NCI-H1417 (cell line): ENCODE measurements at regions not wholly inside any gene's neighbourhood (a gene's known extent, or its start where the extent isn't known, plus 50 kb on each side); places are given as distances from the start of the nearest gene placed in this dataset.
"Not testable (repeated sequence)": the region's sequence is repeated elsewhere in the genome, so short reads cannot be mapped to it uniquely, and the experiment has no call there.

Experiments
- DNase-seq, 3 experiments: peaks; one replicate each; lab custom pipeline; 2025; lab: John Stamatoyannopoulos, UW

DNA sequence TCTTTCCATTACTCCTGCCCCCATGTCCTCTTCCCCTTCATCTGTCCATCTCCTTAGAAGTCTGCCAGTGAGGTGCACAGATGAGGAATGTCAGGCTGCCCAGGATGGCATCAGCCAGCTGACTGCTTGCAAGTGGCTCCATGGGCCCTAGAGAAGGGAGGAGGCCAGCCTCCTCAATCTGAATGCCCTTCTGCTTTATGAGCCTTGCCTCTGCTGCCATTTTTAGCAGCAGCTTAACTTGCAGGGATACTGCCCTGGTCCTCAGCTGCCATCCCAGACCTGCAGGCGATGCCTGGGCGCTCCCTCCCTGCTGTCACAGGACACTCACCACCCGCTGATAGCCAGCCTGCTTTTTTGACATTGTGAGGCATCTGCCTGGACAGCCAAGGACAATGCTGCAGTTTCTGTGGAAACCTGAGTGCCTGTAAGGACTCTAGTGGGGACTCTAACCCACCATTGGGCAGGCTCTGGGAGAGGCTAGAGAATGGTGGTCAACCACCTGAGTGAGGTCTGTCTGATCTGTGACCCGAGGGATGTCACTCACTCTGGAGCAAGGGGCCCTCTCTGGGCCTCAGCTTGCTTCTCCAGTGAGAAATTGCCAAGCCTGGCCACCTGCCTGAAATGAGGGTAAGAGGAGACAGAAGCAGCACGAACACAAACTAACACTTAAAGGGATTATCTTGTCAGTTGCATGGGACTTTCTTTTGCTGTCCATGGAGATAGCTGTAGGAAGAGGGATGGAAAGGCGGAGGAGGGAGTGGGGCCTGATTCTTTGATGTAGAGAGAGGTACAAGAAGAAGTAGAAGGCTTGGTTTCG is 185.0 kb downstream of the MIS18A start:
- no peak for DNase-seq

DNA sequence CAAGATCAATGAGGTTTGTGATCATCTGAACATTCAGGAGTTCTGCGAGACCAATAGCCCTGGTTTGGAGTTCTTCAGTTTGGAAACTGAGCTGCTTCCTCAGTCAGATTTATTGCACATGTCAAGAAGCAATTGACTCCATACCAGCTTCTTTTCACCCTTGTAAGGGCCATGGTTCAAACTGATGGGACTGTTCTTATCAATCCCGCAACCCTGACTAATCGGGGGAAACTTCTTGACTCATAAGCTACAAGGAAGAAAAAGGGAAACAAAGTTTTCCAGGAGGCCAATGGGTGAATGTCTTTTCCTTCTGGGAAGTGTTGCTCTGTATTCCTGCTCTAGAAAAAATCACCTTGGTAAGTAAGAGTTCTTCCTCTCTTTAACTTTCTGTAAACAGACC is 187.9 kb downstream of the MIS18A start:
- no peak for DNase-seq

DNA sequence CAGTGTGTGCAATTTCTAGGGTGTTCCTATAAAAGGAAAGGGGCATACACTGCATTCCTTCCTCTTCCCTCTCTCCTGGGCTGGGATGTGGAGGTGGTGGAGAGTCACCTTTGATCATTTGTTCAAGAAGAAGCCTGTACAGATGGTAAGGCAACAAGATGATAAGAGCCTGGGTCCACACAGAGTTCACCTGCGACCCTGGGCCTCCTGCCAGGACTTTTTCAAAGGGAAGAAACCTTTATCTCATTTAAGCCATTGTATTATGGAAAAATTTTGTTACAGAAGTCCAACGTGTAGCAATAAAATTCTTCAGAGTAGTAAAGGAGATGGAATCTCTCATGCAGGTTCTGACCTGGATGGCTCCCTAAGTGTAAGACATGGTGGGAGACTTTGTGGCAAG is 189.1 kb downstream of the MIS18A start:
- DNase-seq: no peak

DNA sequence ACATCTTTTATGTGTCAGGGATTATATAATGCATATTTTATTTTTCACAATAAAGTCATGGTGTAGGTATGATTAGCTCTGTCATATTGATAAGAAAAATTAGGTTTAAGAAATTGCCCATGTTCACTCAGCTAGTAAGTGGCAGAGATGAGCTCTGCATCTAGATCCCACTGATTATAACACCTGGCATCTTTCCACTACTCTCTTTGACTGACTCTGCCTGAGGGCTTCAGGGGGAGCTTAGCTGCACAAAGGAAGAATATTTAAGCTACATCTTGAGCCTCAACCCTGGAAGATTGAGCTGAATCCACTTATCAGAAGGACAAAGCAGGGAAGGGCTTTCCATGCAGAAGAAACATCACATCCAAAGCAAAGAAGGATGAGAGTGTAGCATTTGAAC is 190.4 kb downstream of the MIS18A start:
- DNase-seq: peak; percentile 11 to 53 (median 31)

DNA sequence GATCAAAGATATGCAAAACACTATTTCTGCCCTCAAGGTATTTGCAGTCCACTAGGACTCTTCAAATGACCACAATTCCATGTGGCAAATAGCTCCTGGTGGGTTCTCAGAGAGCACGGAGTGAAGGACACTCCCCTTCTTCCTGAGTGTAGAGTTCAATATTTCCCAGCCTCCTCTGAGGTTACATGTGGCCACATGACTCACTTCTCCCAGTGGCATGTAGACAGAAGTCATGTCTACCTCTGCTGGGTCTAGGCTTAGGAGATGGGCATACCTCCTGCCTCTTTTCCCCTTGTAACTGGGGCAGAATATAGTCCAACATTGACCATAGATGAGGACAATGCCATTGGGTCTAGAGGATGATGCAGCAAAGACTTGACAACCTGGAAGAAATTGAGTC is 191.4 kb downstream of the MIS18A start:
- no peak for DNase-seq

DNA sequence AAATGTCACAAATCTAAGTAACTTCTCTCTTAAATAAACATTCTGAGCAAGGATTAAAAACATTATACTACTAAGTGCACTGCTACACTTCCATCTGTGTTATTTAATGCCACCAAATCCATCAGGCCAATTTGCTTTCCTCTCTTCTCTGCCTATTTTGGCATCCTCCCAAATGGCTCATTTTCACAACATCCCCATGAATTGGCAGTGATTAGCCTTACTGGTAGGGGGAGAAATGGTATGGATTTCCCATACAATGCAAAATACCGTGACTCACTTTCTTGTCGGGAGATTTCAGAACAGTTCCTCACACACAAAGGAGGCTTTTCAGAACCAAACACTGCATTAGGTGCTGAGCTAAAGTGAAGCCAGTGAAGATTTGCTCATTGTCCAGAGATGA is 195.7 kb downstream of the MIS18A start:
- DNase-seq: peak; percentile 46 to 87 (median 62)

DNA sequence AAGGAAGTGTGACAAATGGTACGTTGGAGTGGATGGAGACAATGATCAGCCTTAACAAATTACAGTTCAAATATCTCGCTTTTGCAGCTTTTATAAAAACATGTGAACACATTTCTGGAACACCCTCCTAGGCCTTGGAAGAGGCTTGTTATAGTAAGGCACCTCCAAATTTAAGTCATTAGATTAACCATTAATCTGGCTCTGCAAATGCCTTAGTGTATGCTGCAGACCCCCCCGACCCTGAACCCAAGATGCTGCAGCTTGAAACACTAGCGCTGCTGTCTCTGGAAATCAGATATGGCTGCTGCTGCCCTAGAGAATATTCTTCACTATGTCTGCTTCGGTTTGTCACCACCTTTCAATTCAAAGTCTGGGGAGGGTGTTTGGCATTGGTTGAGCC is 196.4 kb downstream of the MIS18A start:
- DNase-seq: peak in 1 of 3 experiments; percentile 11

DNA sequence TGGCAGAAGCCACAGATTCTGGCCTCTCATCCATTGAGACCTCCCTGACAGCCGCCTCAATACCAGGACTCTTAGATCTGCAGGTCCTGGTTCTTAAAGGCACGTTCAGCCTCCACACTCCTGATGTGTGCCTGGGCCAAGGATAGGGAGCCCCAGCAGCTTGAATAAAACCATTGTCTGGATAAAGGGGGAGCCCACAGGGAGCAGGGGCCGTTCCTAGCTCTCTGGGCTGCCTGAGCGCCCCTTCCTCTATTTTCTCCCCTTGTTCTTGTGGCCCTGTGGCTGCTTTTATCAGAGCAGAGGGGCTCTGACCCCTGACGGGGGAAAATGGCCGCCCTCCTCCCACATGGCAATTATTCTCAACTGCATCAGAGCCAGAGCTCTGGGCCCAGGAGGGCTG is 200.8 kb downstream of the HUNK start:
- DNase-seq: no peak

DNA sequence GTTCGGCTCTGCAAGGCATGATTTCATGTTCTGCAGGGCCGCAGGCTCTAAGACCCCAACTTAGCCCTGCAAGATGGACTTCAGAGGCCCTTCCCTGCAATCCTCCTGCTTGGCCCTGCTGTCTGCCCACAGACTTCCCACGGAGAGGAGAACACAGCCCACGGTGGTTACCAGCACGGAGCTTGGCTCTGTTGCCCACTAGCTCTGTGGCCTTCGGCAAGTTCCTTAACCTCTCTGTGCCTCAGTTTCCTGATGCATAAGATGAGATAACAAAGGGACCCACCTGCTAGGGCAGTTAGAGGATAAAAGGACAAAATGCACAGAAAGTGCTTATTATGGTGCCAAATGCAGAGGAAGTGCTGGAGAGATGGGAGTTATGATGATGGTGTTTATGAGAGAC is 200.4 kb downstream of the HUNK start:
- DNase-seq: no peak

DNA sequence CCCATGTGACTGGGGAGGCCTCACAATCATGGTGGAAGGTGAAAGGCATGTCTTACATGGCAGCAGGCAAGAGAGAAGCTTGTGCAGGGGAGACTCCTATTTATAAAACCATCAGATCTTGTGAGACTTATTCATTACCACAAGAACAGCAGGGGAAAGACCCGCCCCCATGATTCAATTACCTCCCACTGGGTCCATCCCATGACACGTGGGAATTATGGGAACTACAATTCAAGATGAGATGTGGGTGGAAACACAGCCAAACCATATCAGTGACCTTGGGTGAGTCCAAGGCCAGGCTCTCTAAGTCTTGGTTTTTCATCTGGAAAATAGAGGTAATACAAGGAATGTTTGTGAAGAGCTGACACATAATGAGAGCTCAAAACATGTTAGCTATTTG is 198.8 kb downstream of the HUNK start:
- DNase-seq: not testable (repeated sequence)

DNA sequence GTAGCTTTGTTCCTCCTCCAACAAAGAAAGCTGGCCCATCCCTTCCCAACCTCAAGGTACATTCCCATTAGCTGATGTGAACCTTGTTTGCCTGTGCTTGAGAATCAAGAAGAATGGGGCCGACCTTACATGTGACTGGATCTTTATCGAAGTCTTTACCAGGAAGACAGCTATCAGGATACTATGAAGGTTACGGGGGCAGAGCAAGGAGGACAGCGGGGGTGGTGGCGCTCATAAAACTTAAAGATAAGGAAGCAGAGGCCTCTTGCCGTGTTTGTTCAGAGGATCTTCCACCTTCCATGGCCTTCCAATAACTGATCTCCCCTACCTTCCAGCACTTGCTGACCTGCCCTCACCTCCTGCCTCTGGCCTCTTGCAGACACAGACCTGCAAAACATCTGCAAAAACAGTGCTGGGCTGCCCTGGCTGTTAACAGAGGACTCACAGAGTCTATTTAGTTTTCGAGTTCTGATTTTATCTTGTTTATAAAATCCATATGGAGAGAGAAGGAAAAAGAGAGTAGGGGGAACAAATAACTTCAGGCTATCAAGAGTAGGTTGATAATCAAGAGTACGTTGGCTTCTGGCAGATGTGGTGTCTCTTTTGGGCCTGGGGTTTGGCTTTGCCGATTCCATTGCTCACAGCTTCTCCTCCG is 198.0 kb downstream of the HUNK start:
- no peak for DNase-seq

DNA sequence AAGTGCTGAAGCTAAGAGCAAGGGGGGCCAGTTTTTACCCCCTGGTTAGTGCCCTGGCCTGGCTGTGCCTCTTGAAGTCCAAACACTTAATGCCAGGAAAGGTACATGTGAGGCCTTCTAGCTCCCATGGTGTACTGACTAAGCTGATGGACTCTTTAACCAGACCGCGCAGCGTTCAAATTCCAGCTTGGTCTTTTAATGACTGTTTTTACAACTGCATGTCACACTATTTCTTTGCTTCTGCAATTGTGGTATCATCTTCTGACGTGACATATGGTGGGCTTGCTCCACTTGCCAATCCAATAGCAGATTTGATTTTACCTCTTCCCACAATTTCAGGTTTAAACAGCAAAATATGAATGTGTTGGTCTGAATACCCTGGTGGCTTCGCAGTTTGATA is 197.3 kb downstream of the HUNK start:
- DNase-seq: no peak

DNA sequence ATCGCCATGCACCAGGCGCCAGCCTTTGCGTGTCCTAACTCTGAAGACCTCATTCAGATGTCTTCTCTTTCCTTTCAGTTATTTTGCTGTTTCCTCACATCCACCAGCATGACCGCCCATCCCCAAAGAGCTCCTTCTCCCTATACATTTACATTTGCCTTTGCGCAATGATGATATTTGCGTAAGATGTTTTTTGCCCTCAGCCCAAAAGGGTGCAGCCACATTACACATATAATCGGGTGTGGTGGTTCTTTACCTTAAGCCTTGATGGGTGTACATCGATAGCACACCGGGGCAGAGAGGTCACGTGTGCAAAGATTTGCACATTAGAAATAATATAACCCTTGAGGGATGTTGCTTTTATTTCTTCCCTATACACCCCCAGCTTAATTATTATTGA is 192.8 kb downstream of the HUNK start:
- DNase-seq: no peak

DNA sequence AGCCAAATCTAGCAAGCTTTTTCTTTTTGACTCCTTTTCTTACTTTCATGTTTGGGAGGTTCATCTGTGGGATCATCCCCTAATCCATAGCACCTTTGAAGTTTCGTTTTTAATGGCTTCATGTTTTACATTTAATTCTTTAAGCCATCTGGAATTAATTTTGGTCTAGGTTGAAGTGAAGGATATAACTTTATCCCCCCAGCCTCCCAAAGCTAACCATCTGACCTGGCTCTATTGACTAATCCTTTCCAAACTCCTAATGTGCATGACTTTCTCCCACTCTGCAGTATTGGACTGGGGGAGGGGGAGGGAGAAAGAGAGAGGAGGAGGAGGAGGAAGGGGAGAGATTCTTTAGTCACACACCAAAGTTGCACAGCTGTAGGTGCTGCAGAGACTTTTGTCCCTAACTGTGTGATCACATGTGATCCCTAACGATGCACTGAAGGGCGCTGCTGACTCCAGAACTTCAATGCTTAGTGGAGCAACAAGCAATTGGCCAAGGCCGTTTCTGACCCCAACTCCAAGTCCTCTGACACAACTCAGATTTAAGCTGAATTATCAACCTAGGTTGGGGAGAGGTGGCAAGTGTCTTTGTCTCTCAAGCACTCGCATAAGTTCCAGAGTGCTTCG is 191.6 kb downstream of the HUNK start:
- no peak for DNase-seq

DNA sequence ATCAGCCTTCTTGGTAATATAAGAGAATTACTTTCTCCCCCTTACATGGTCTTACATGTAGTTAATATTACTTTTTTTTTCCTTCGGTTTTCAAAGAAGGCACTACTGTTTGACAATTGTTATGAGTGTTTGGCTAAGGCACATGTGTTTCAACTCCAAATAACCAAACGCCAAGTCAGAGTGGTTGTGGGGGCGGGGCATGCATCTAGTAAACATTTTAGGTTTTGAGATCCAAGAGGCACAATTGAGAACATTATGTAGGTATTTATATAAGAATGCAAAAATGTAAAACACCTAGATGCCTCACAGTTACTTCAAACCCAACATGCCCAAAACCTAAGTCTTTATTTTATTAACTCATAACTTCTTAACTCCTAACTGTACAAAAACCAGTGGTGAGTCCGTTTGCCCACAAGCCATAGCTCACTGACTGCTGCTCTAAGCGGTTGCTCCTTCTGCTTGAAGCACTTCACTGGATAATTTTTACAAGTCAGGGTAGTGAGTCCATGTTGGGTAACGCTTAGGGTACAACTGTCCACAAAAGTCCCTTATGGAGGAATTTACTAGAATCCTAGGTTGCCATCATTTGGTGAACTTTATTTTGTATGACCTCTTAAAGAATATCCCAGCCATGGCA is 189.9 kb downstream of the HUNK start:
- DNase-seq: no peak

DNA sequence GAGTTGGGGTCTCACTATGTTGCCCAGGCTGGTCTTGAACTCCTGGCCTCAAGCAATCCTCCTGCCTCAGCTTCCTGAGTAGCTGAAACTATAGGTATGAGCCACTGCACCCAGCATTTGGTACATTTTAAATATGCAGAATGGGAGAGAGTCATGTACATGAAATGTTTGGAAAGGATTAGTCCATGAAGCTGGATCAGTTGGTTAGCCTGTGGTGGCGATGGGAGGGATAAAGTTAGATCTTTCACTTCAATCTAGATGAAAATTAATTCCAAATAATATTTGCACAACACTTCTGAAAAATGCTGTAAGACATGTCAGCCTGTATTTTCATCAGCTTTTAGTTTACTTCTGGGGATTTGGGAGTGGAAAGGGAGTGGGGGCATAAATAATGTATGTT is 188.9 kb downstream of the HUNK start:
- no peak for DNase-seq

DNA sequence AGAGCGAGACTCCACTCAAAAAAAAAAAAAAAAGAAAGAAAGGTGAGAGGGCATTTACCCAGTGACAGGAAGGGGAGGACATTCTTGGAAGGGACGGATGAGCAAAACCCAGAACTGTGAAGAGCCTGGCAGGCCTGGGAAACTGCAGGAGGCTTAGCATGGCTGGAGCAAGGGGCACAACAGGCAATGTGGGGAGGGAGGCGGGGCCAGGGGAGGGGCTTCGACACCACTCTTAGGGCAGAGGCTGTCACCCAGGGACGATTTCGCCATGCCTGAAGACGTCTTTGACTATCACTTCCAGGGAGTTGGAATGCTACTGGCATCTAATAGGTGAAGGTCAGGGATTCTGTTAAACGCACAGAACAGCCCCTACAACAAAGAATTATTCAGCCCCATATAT is 184.0 kb downstream of the HUNK start:
- no peak for DNase-seq

DNA sequence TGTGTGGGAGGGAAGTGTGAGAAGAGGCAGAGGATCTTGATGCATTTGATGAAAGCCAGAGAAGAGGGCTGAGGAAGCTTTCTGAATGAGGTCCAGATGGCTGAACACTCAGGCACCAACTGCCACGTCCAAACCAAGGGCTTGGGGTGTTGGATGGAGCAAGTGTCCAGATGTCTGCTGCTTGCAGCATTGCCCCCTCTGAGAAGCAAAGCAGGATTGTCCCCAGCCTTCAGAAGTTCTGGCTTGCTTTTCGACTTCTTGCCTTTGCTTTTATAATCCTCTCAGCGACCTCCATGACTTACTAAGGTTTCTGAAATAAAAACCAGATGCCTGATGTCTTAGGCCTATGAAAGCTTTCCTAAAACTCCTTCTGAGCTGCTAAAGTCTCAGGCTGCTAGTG is 182.5 kb downstream of the HUNK start:
- DNase-seq: no peak
